PC-9 (cell line): ENCODE measurements at regions not wholly inside any gene's neighbourhood (a gene's known extent, or its start where the extent isn't known, plus 50 kb on each side); places are given as distances from the start of the nearest gene placed in this dataset.

Experiments used
- BruUV-seq: library from RNA; stranded (reverse); fragments of 400-500 nt; replicated peaks from 2 replicates; lab custom pipeline; 2021; lab: Mats Ljungman, UMichigan
- CTCF ChIA-PET: fragments of 300-600 bp; sonication (Branson Sonifier 250); formaldehyde crosslinking; loops from one replicate; lab custom pipeline; 2022; ENCODE audit warnings: antibody characterized with exemption; lab: Charles Lee
- POLR2A ChIA-PET: fragments of 300-600 bp; sonication (Branson Sonifier 250); formaldehyde crosslinking; loops from one replicate; lab custom pipeline; 2022; ENCODE audit warnings: antibody characterized with exemption; ENCODE audit not compliant: unreplicated experiment; lab: Charles Lee
- DNase-seq, 2 experiments: peaks; one replicate each; pipeline versions ENCODE4 v3.0.0 to v3.0.0-alpha.2; 2015 to 2022; ENCODE audit warnings: mixed read lengths in 1 of 2
- H2AFZ ChIP-seq: fragments of 200-600 bp; sonication (generic); 2 replicates; pipeline ENCODE4 v1.8.1; 2017; ENCODE audit warnings: antibody characterized with exemption
- H3F3A ChIP-seq: fragments of 200-600 bp; sonication (generic); 2 replicates; pipeline ENCODE4 v1.8.1; 2017; ENCODE audit warnings: antibody characterized with exemption, mild to moderate bottlenecking, low read depth; ENCODE audit not compliant: insufficient read depth
- H3K27ac ChIP-seq: fragments of 200-600 bp; sonication (generic); 2 replicates; pipeline ENCODE4 v1.6.1; 2016; ENCODE audit warnings: mixed run types
- H3K27me3 ChIP-seq: fragments of 200-600 bp; sonication (generic); 2 replicates; pipeline ENCODE4 v1.6.1; 2016; ENCODE audit warnings: low read depth, mixed run types; ENCODE audit not compliant: insufficient read depth
- H3K36me3 ChIP-seq: fragments of 200-600 bp; sonication (generic); 2 replicates; pipeline ENCODE4 v1.6.1; 2016; ENCODE audit warnings: low read depth, mixed run types
- H3K4me1 ChIP-seq: fragments of 200-600 bp; sonication (generic); replicated peaks from 2 replicates; pipeline ENCODE4 v1.6.1; 2016; ENCODE audit warnings: mixed run types; ENCODE audit not compliant: insufficient read depth
- H3K4me2 ChIP-seq: fragments of 200-600 bp; sonication (generic); 2 replicates; pipeline ENCODE4 v1.6.1; 2017; ENCODE audit warnings: mixed run types
- H3K4me3 ChIP-seq: fragments of 200-600 bp; sonication (generic); 2 replicates; pipeline ENCODE4 v1.6.1; 2016; ENCODE audit warnings: mixed run types
- H3K79me2 ChIP-seq: fragments of 200-600 bp; sonication (generic); 2 replicates; pipeline ENCODE4 v1.6.1; 2017; ENCODE audit warnings: low read depth, mixed run types
- H3K9me2 ChIP-seq: fragments of 200-600 bp; sonication (generic); 2 replicates; pipeline ENCODE4 v1.8.1; 2017; ENCODE audit warnings: mild to moderate bottlenecking; ENCODE audit not compliant: insufficient read depth
- H3K9me3 ChIP-seq: fragments of 200-600 bp; sonication (generic); 2 replicates; pipeline ENCODE4 v1.8.1; 2016; ENCODE audit warnings: low read depth; ENCODE audit not compliant: insufficient read depth
- H4K20me1 ChIP-seq: fragments of 200-600 bp; sonication (generic); 2 replicates; pipeline ENCODE4 v1.8.1; 2017; ENCODE audit not compliant: insufficient read depth
- CTCF ChIP-seq: fragments of 200-600 bp; sonication (generic); conservative IDR thresholded peaks from 2 replicates; pipeline ENCODE4 v1.6.1; 2017; ENCODE audit warnings: mixed run types, antibody characterized with exemption, mild to moderate bottlenecking, moderate library complexity
- EZH2 ChIP-seq: fragments of 200-600 bp; sonication (generic); IDR thresholded peaks from 2 replicates; pipeline ENCODE4 v1.8.0; 2017; ENCODE audit warnings: antibody characterized with exemption, low read depth
- intact Hi-C: fragments of 100-400 bp; cut with micrococcal nuclease; formaldehyde crosslinking; loops from one replicate; pipeline ENCODE4 v1.10.0; 2022; ENCODE audit not compliant: unreplicated experiment

GRCh38 chr1:229893762-229894444 is 173.1 kb upstream of the GALNT2 start:
- no TSS peak for BruUV-seq
- Histone ChIP-seq H4K20me1 (no peaks in the 10 kb centered on the region), H3K36me3 (no peaks in the 10 kb centered on the region), H3K4me3 (peak overlapping the region; percentile 35; the same call in 1 of the 2 replicates), H3K4me2 (peak overlapping the region; percentile 76), H3K79me2 (no peaks in the 10 kb centered on the region), H3K9me2 (no peaks in the 10 kb centered on the region), H3K27ac (peak overlapping the region; percentile 73), H3K27me3 (no peaks in the 10 kb centered on the region), H3K4me1 (peaks cover 30% of the 10 kb centered on the region), H3K9me3 (no peaks in the 10 kb centered on the region), H2AFZ (no peak overlapping the region), H3F3A (peaks cover 24% of the 10 kb centered on the region)
- POLR2A ChIA-PET: no interaction called here
- CTCF ChIA-PET: no interaction called here
- peak in 1 of 2 experiments; percentile 90 for DNase-seq
- intact Hi-C loops: no loop called here
- TF ChIP-seq CTCF (no peak), EZH2 (no peak)

GRCh38 chr1:229894532-229894931 is 172.5 kb upstream of the GALNT2 start:
- H3K27ac ChIP-seq: peak overlapping the region; percentile 73
- H3K4me3 ChIP-seq: peak overlapping the region; percentile 35; the same call in 1 of the 2 replicates
- intact Hi-C loops: no loop called here
- ChIA-PET POLR2A (no interaction called here), CTCF (no interaction called here)
- H3K4me2 ChIP-seq: peak overlapping the region; percentile 76
- H3K4me1 ChIP-seq: peaks cover 30% of the 10 kb centered on the region
- BruUV-seq: no TSS peak
- no peak overlapping the region for H2AFZ ChIP-seq
- peak in 1 of 2 experiments; percentile 39 for DNase-seq
- H3K9me2 ChIP-seq: no peaks in the 10 kb centered on the region
- H3K27me3 ChIP-seq: no peaks in the 10 kb centered on the region
- no peaks in the 10 kb centered on the region for H3K36me3 ChIP-seq
- TF ChIP-seq CTCF: no peak
- TF ChIP-seq EZH2: no peak
- no peaks in the 10 kb centered on the region for H4K20me1 ChIP-seq
- no peaks in the 10 kb centered on the region for H3K79me2 ChIP-seq
- peaks cover 24% of the 10 kb centered on the region for H3F3A ChIP-seq
- no peaks in the 10 kb centered on the region for H3K9me3 ChIP-seq

GRCh38 chr1:229895605-229896004 is 171.4 kb upstream of the GALNT2 start:
- H3F3A ChIP-seq: peaks cover 24% of the 10 kb centered on the region
- CTCF ChIA-PET: no interaction called here
- no peaks in the 10 kb centered on the region for H3K9me3 ChIP-seq
- H3K4me2 ChIP-seq: no peak overlapping the region
- no peaks in the 10 kb centered on the region for H3K79me2 ChIP-seq
- H4K20me1 ChIP-seq: no peaks in the 10 kb centered on the region
- H3K36me3 ChIP-seq: no peaks in the 10 kb centered on the region
- peaks cover 30% of the 10 kb centered on the region for H3K4me1 ChIP-seq
- no peak overlapping the region for H3K4me3 ChIP-seq
- POLR2A ChIA-PET: no interaction called here
- BruUV-seq: no TSS peak
- no peaks in the 10 kb centered on the region for H3K27me3 ChIP-seq
- H3K9me2 ChIP-seq: no peaks in the 10 kb centered on the region
- H3K27ac ChIP-seq: no peak overlapping the region
- intact Hi-C loops: no loop called here
- no peak overlapping the region for H2AFZ ChIP-seq
- no peak for DNase-seq
- TF ChIP-seq EZH2: no peak
- TF ChIP-seq CTCF: no peak
